OCI-LY1 (cell line): ENCODE measurements at regions not wholly inside any gene's neighbourhood (a gene's known extent, or its start where the extent isn't known, plus 50 kb on each side); places are given as distances from the start of the nearest gene placed in this dataset.
"Not testable (repeated sequence)": the region's sequence is repeated elsewhere in the genome, so short reads cannot be mapped to it uniquely, and the experiment has no call there.

Source experiments
- H2AFZ ChIP-seq: fragments of 200-600 bp; sonication (generic), shearing (Covaris generic); 2 replicates; pipeline ENCODE4 v1.6.0; 2014; ENCODE audit warnings: antibody characterized with exemption, mild to moderate bottlenecking, low read length
- H3F3A ChIP-seq: fragments of 200-600 bp; sonication (generic), shearing (Covaris generic); 2 replicates; pipeline ENCODE4 v1.6.0; 2014; ENCODE audit warnings: mild to moderate bottlenecking, antibody characterized with exemption, low read length, moderate library complexity; ENCODE audit not compliant: insufficient read depth
- H3K27ac ChIP-seq: fragments of 200-600 bp; sonication (generic); 2 replicates; pipeline ENCODE4 v1.5.1; 2014; ENCODE audit warnings: low read length, mixed run types, mild to moderate bottlenecking, low read depth; ENCODE audit not compliant: poor library complexity, severe bottlenecking
- H3K27me3 ChIP-seq: fragments of 200-600 bp; sonication (generic); 2 replicates; pipeline ENCODE4 v1.6.0; 2014; ENCODE audit warnings: antibody characterized with exemption, mild to moderate bottlenecking, low read length, moderate library complexity; ENCODE audit not compliant: insufficient read depth
- H3K36me3 ChIP-seq: fragments of 200-600 bp; sonication (generic); 2 replicates; pipeline ENCODE4 v1.6.1; 2014; ENCODE audit warnings: mild to moderate bottlenecking, antibody characterized with exemption, low read length, moderate library complexity, mixed read lengths; ENCODE audit not compliant: insufficient read depth
- H3K4me1 ChIP-seq: fragments of 200-600 bp; sonication (generic); 2 replicates; pipeline ENCODE4 v1.5.1; 2014; ENCODE audit warnings: mild to moderate bottlenecking, low read length, moderate library complexity; ENCODE audit not compliant: insufficient read depth, severe bottlenecking
- H3K4me2 ChIP-seq: fragments of 200-600 bp; sonication (generic), shearing (Covaris generic); 2 replicates; pipeline ENCODE4 v1.6.1; 2014; ENCODE audit warnings: low read length
- H3K4me3 ChIP-seq: fragments of 200-600 bp; sonication (generic); 2 replicates; pipeline ENCODE4 v1.5.1; 2014; ENCODE audit warnings: low read length, low read depth, mild to moderate bottlenecking, mixed read lengths; ENCODE audit not compliant: poor library complexity, severe bottlenecking
- H3K79me2 ChIP-seq: fragments of 200-600 bp; shearing (Covaris generic); 2 replicates; pipeline ENCODE4 v1.6.1; 2016; ENCODE audit warnings: mixed run types, low read length, mixed read lengths; ENCODE audit not compliant: insufficient read depth
- H3K9ac ChIP-seq: fragments of 200-600 bp; sonication (generic), shearing (Covaris generic); 2 replicates; pipeline ENCODE4 v1.6.1; 2014; ENCODE audit warnings: mild to moderate bottlenecking, low read length, mixed read lengths
- H3K9me2 ChIP-seq: fragments of 200-600 bp; sonication (generic), shearing (Covaris generic); 2 replicates; pipeline ENCODE4 v1.6.1; 2014; ENCODE audit warnings: low read depth, mild to moderate bottlenecking, low read length, mixed read lengths
- H3K9me3 ChIP-seq: fragments of 200-600 bp; shearing (Covaris generic); 2 replicates; pipeline ENCODE4 v1.6.1; 2014; ENCODE audit warnings: low read length, mixed read lengths
- H4K20me1 ChIP-seq: fragments of 200-600 bp; sonication (generic), shearing (Covaris generic); 2 replicates; pipeline ENCODE4 v1.6.0; 2016; ENCODE audit warnings: mild to moderate bottlenecking, low read length; ENCODE audit not compliant: insufficient read depth
- CTCF ChIP-seq: fragments of 200-600 bp; sonication (generic), shearing (Covaris generic); IDR thresholded peaks from 2 replicates; pipeline ENCODE4 v1.5.1; 2017; ENCODE audit warnings: mild to moderate bottlenecking, antibody characterized with exemption, low read length, moderate library complexity, mixed read lengths
- EZH2 ChIP-seq: fragments of 200-600 bp; sonication (generic), shearing (Covaris generic); IDR thresholded peaks from 2 replicates; pipeline ENCODE4 v1.8.0; 2017; ENCODE audit warnings: borderline replicate concordance, mixed run types, mild to moderate bottlenecking, antibody characterized with exemption, low read length, moderate library complexity, mixed read lengths

GRCh38 chr6:155538708-155539390 is 83.2 kb upstream of the NOX3 start:
- no peaks in the 10 kb centered on the region for H3K4me1 ChIP-seq
- TF ChIP-seq CTCF (no peak), EZH2 (no peak)
- no peak overlapping the region for H3K4me2 ChIP-seq

GRCh38 chr6:155534678-155535077 is 79.0 kb upstream of the NOX3 start:
- Histone ChIP-seq H3K79me2 (no peaks in the 10 kb centered on the region), H3K9me3 (peaks cover 13% of the 10 kb centered on the region; the same call in 1 of the 2 replicates), H3K4me1 (peaks cover 4% of the 10 kb centered on the region), H3K27ac (no peak overlapping the region), H3K4me2 (no peak overlapping the region), H3K9ac (no peak overlapping the region), H3K36me3 (no peaks in the 10 kb centered on the region), H4K20me1 (no peaks in the 10 kb centered on the region), H3K27me3 (no peaks in the 10 kb centered on the region), H3K9me2 (no peaks in the 10 kb centered on the region), H3K4me3 (no peak overlapping the region), H3F3A (no peaks in the 10 kb centered on the region), H2AFZ (no peak overlapping the region)
- no peak for TF ChIP-seq CTCF

More at GRCh38 chr6:155538708-155539390, 83.2 kb upstream of the NOX3 start:
- Histone ChIP-seq H2AFZ (no peak overlapping the region), H4K20me1 (no peaks in the 10 kb centered on the region), H3K4me3 (no peak overlapping the region), H3K9me3 (peaks cover 8% of the 10 kb centered on the region; the same call in 1 of the 2 replicates), H3K27ac (no peak overlapping the region), H3K9ac (no peak overlapping the region), H3K36me3 (no peaks in the 10 kb centered on the region), H3K27me3 (no peaks in the 10 kb centered on the region), H3F3A (no peaks in the 10 kb centered on the region), H3K9me2 (no peaks in the 10 kb centered on the region), H3K79me2 (no peaks in the 10 kb centered on the region)

- Histone ChIP-seq H3K9ac (no peak overlapping the region), H3K79me2 (no peaks in the 10 kb centered on the region), H3K9me3 (peaks cover 9% of the 10 kb centered on the region; the same call in 1 of the 2 replicates), H2AFZ (no peak overlapping the region), H3K4me1 (peaks cover 15% of the 10 kb centered on the region), H3K4me2 (no peak overlapping the region), H3K9me2 (no peaks in the 10 kb centered on the region), H3K36me3 (no peaks in the 10 kb centered on the region), H3K4me3 (no peak overlapping the region), H3F3A (no peaks in the 10 kb centered on the region), H3K27ac (no peak overlapping the region), H4K20me1 (no peaks in the 10 kb centered on the region), H3K27me3 (no peaks in the 10 kb centered on the region)
- no peak for TF ChIP-seq EZH2
- peak; percentile 74 for TF ChIP-seq CTCF
Measured at GRCh38 chr6:155530219-155530834, 74.7 kb upstream of the NOX3 start.

GRCh38 chr6:155529814-155530213 is 74.2 kb upstream of the NOX3 start:
- not testable (repeated sequence) for H3K4me2 ChIP-seq, H3K27me3 ChIP-seq, H3K36me3 ChIP-seq, H3K27ac ChIP-seq, H3K79me2 ChIP-seq, H3K9ac ChIP-seq, H3K4me3 ChIP-seq, H3K9me2 ChIP-seq, H3F3A ChIP-seq, H4K20me1 ChIP-seq, H2AFZ ChIP-seq, H3K9me3 ChIP-seq
- peaks cover 15% of the 10 kb centered on the region for H3K4me1 ChIP-seq
